Fibroblast of lung (primary cell): ENCODE measurements at regions not wholly inside any gene's neighbourhood (a gene's known extent, or its start where the extent isn't known, plus 50 kb on each side); places are given as distances from the start of the nearest gene placed in this dataset.

Experiments used
- DNase-seq, 2 donors: peaks; one replicate each; pipeline versions ENCODE4 v3.0.0 to v3.0.0-alpha.2; 2010; ENCODE audit warnings: low read depth in 2 of 2
- H2AFZ ChIP-seq: 2 replicates; pipeline ENCODE4 v1.5.1; 2012; ENCODE audit warnings: low read length, control low read depth, inconsistent platforms
- H3K27ac ChIP-seq: 2 replicates; pipeline ENCODE4 v1.5.1; 2011; ENCODE audit warnings: low read length, control low read depth; ENCODE audit not compliant: insufficient read depth
- H3K27me3 ChIP-seq: 2 replicates; pipeline ENCODE4 v1.5.1; 2011; ENCODE audit warnings: mild to moderate bottlenecking, low read length; ENCODE audit not compliant: control insufficient read depth, insufficient read depth
- H3K36me3 ChIP-seq: 2 replicates; pipeline ENCODE4 v1.5.1; 2011; ENCODE audit warnings: low read length; ENCODE audit not compliant: control insufficient read depth, insufficient read depth
- H3K4me1 ChIP-seq: 2 replicates; pipeline ENCODE4 v1.5.1; 2011; ENCODE audit warnings: low read length; ENCODE audit not compliant: control insufficient read depth, insufficient read depth; ENCODE audit errors: extremely low read depth
- H3K4me2 ChIP-seq: 2 replicates; pipeline ENCODE4 v1.5.1; 2011; ENCODE audit warnings: low read length, control low read depth; ENCODE audit not compliant: insufficient read depth; ENCODE audit errors: extremely low read depth
- H3K4me3 ChIP-seq, 4 experiments: fragments of 200-600 bp in 1 of 4; sonication (generic) in 1 of 4; replicated peaks in 1 of 4; 2 replicates each; pipeline ENCODE4 v1.5.1; 2011 to 2016; ENCODE audit warnings: low read length in 4 of 4, low read depth in 3 of 4, mild to moderate bottlenecking in 3 of 4, control low read depth in 2 of 4, inconsistent platforms in 1 of 4, mixed read lengths in 1 of 4; ENCODE audit not compliant: insufficient read depth in 1 of 4; ENCODE audit errors: control extremely low read depth in 1 of 4
- H3K79me2 ChIP-seq: 2 replicates; pipeline ENCODE4 v1.5.1; 2012; ENCODE audit warnings: mild to moderate bottlenecking, low read length, inconsistent platforms; ENCODE audit not compliant: control insufficient read depth, insufficient read depth
- H3K9ac ChIP-seq: 2 replicates; pipeline ENCODE4 v1.5.1; 2011; ENCODE audit warnings: mild to moderate bottlenecking, low read length, control low read depth; ENCODE audit not compliant: insufficient read depth
- H3K9me3 ChIP-seq: 2 replicates; pipeline ENCODE4 v1.5.1; 2012; ENCODE audit warnings: low read depth, low read length; ENCODE audit not compliant: control insufficient read depth, insufficient read depth
- H4K20me1 ChIP-seq: 2 replicates; pipeline ENCODE4 v1.5.1; 2011; ENCODE audit warnings: low read length; ENCODE audit not compliant: control insufficient read depth, insufficient read depth; ENCODE audit errors: extremely low read depth
- EZH2 ChIP-seq: IDR thresholded peaks from 2 replicates; pipeline ENCODE4 v1.5.1; 2012; ENCODE audit warnings: low read length, control low read depth, mild to moderate bottlenecking; ENCODE audit errors: missing control alignments
- TF ChIP-seq, protein P1 (sequence below), 2 donors: IDR thresholded peaks in 1 of 2; conservative IDR thresholded peaks in 1 of 2; 1 replicate in 1 of 2; 2 replicates in 1 of 2; pipeline ENCODE4 v1.5.1; 2011 to 2012; ENCODE audit warnings: low read length in 2 of 2, control low read depth in 1 of 2, inconsistent platforms in 1 of 2, low read depth in 1 of 2, mild to moderate bottlenecking in 1 of 2

GRCh38 chr3:64913515-64913914, 225.7 kb upstream of the ADAMTS9 start:
- Histone ChIP-seq H3K36me3 (no peaks in the 10 kb centered on the region), H4K20me1 (no peaks in the 10 kb centered on the region), H3K4me2 (no peak overlapping the region), H3K4me1 (no peaks in the 10 kb centered on the region), H3K79me2 (no peaks in the 10 kb centered on the region), H3K27ac (no peak overlapping the region), H3K9ac (no peak overlapping the region), H3K9me3 (no peaks in the 10 kb centered on the region), H2AFZ (no peak overlapping the region), H3K4me3 (no peak overlapping the region), H3K27me3 (no peaks in the 10 kb centered on the region)
- no peak for TF ChIP-seq EZH2
- DNase-seq: no peak

- no peak overlapping the region for H3K9ac ChIP-seq
- TF ChIP-seq EZH2: no peak
- TF ChIP-seq, protein P1, sequence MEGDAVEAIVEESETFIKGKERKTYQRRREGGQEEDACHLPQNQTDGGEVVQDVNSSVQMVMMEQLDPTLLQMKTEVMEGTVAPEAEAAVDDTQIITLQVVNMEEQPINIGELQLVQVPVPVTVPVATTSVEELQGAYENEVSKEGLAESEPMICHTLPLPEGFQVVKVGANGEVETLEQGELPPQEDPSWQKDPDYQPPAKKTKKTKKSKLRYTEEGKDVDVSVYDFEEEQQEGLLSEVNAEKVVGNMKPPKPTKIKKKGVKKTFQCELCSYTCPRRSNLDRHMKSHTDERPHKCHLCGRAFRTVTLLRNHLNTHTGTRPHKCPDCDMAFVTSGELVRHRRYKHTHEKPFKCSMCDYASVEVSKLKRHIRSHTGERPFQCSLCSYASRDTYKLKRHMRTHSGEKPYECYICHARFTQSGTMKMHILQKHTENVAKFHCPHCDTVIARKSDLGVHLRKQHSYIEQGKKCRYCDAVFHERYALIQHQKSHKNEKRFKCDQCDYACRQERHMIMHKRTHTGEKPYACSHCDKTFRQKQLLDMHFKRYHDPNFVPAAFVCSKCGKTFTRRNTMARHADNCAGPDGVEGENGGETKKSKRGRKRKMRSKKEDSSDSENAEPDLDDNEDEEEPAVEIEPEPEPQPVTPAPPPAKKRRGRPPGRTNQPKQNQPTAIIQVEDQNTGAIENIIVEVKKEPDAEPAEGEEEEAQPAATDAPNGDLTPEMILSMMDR (conservative IDR thresholded peaks at IDR 0.05 in 1 of 2, IDR thresholded peaks at IDR 0.05 in 1 of 2; ENCODE audit: low read depth in 1 of 2, low read length in 2 of 2): no peak
- H3K79me2 ChIP-seq: no peaks in the 10 kb centered on the region
- H3K27ac ChIP-seq: no peak overlapping the region
- DNase-seq: no peak
- no peak overlapping the region for H3K4me2 ChIP-seq
- H3K4me3 ChIP-seq: no peak overlapping the region
- no peaks in the 10 kb centered on the region for H3K27me3 ChIP-seq
- H3K9me3 ChIP-seq: no peaks in the 10 kb centered on the region
- H3K4me1 ChIP-seq: no peaks in the 10 kb centered on the region
- no peaks in the 10 kb centered on the region for H4K20me1 ChIP-seq
- no peak overlapping the region for H2AFZ ChIP-seq
- H3K36me3 ChIP-seq: no peaks in the 10 kb centered on the region
These were observed 223.3 kb upstream of the ADAMTS9 start for GRCh38 chr3:64911138-64911537.

DNA sequence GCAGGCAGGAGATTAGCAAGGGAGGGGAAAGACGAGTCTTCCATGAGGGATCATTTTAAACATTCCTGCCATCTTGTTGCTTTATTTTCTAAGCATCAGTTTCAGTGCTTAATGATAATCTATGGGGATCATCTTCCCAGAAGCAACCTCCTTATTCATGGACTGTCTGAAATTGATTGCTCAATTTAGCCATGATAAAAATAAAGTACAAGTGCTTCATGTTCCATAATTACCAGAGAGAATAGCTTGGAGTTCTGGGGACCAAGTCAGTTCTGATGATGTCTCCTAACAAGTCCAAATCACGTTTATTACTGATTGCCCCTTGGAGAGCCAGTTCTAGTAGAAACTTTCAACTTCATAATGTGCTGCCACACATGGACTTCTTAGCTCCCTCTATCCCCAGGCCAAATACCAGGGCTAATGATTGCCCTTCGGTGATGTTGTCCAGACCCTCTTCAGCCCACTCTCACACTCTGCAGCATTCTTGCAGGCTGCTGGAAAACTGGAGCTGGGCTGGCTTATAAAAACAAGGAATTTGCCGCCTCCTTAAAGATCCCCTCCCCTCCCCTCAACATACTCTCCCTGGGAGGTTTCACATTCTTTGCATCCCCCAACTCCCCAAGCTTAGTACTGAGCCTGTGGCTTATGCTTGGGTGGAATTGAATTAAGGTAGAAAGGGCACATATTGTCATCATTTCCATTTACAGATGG, 222.1 kb upstream of the ADAMTS9 start:
- H3K4me3 ChIP-seq: no peak overlapping the region
- no peaks in the 10 kb centered on the region for H4K20me1 ChIP-seq
- H3K79me2 ChIP-seq: no peaks in the 10 kb centered on the region
- no peak overlapping the region for H3K4me2 ChIP-seq
- no peaks in the 10 kb centered on the region for H3K9me3 ChIP-seq
- no peaks in the 10 kb centered on the region for H3K36me3 ChIP-seq
- H2AFZ ChIP-seq: no peak overlapping the region
- no peaks in the 10 kb centered on the region for H3K4me1 ChIP-seq
- no peak overlapping the region for H3K9ac ChIP-seq
- no peaks in the 10 kb centered on the region for H3K27me3 ChIP-seq
- H3K27ac ChIP-seq: no peak overlapping the region
- no peak for DNase-seq
- TF ChIP-seq, protein P1 (conservative IDR thresholded peaks at IDR 0.05 in 1 of 2, IDR thresholded peaks at IDR 0.05 in 1 of 2; ENCODE audit: low read depth in 1 of 2, low read length in 2 of 2): no peak
- no peak for TF ChIP-seq EZH2
